ENCODE measurements at regions not wholly inside any gene's neighbourhood (a gene's known extent, or its start where the extent isn't known, plus 50 kb on each side); places are given as distances from the start of the nearest gene placed in this dataset.

- H4K20me1 ChIP-seq (ENCODE audit: control insufficient read depth, extremely low read depth, insufficient read depth, low read length), result no peaks in the 10 kb centered on the region
- no peak overlapping the region for H3K9ac ChIP-seq (ENCODE audit: insufficient read depth, low read length)
- peak in 1 of 2 donors; percentile 73 for DNase-seq (ENCODE audit: low read depth in 2 of 2)
- H3K27ac ChIP-seq (ENCODE audit: insufficient read depth, low read length), result no peak overlapping the region
- no peaks in the 10 kb centered on the region for H3K27me3 ChIP-seq (ENCODE audit: control insufficient read depth, insufficient read depth, low read length)
- no peak for TF ChIP-seq EZH2 (IDR thresholded peaks at IDR 0.05; ENCODE audit: low read length, missing control alignments)
- no peak for TF ChIP-seq CTCF (conservative IDR thresholded peaks at IDR 0.05 in 1 of 2, IDR thresholded peaks at IDR 0.05 in 1 of 2; ENCODE audit: low read depth in 1 of 2, low read length in 2 of 2)
- no peaks in the 10 kb centered on the region for H3K4me1 ChIP-seq (ENCODE audit: control insufficient read depth, extremely low read depth, insufficient read depth, low read length)
- H3K4me2 ChIP-seq (ENCODE audit: extremely low read depth, insufficient read depth, low read length), result no peak overlapping the region
- H3K4me3 ChIP-seq (replicated peaks in 1 of 4; ENCODE audit: control extremely low read depth in 1 of 4, insufficient read depth in 1 of 4, low read depth in 3 of 4, low read length in 4 of 4), result no peak overlapping the region
- H2AFZ ChIP-seq (ENCODE audit: low read length), result no peak overlapping the region
- H3K9me3 ChIP-seq (ENCODE audit: control insufficient read depth, insufficient read depth, low read depth, low read length), result no peaks in the 10 kb centered on the region
- no peaks in the 10 kb centered on the region for H3K79me2 ChIP-seq (ENCODE audit: control insufficient read depth, insufficient read depth, low read length)
- H3K36me3 ChIP-seq (ENCODE audit: control insufficient read depth, insufficient read depth, low read length), result no peaks in the 10 kb centered on the region
Observed at GRCh38 chr10:33952692-33953360, 618.4 kb upstream of the NRP1 start.

- H2AFZ ChIP-seq (ENCODE audit: low read length), result no peak overlapping the region
- no peaks in the 10 kb centered on the region for H4K20me1 ChIP-seq (ENCODE audit: control insufficient read depth, extremely low read depth, insufficient read depth, low read length)
- no peaks in the 10 kb centered on the region for H3K27me3 ChIP-seq (ENCODE audit: control insufficient read depth, insufficient read depth, low read length)
- no peak overlapping the region for H3K4me2 ChIP-seq (ENCODE audit: extremely low read depth, insufficient read depth, low read length)
- H3K36me3 ChIP-seq (ENCODE audit: control insufficient read depth, insufficient read depth, low read length), result no peaks in the 10 kb centered on the region
- no peak overlapping the region for H3K4me3 ChIP-seq (replicated peaks in 1 of 4; ENCODE audit: control extremely low read depth in 1 of 4, insufficient read depth in 1 of 4, low read depth in 3 of 4, low read length in 4 of 4)
- TF ChIP-seq CTCF (conservative IDR thresholded peaks at IDR 0.05 in 1 of 2, IDR thresholded peaks at IDR 0.05 in 1 of 2; ENCODE audit: low read depth in 1 of 2, low read length in 2 of 2), result no peak
- no peak for TF ChIP-seq EZH2 (IDR thresholded peaks at IDR 0.05; ENCODE audit: low read length, missing control alignments)
- DNase-seq (ENCODE audit: low read depth in 2 of 2), result no peak
- no peak overlapping the region for H3K9ac ChIP-seq (ENCODE audit: insufficient read depth, low read length)
- no peaks in the 10 kb centered on the region for H3K4me1 ChIP-seq (ENCODE audit: control insufficient read depth, extremely low read depth, insufficient read depth, low read length)
- H3K27ac ChIP-seq (ENCODE audit: insufficient read depth, low read length), result no peak overlapping the region
- no peaks in the 10 kb centered on the region for H3K79me2 ChIP-seq (ENCODE audit: control insufficient read depth, insufficient read depth, low read length)
- H3K9me3 ChIP-seq (ENCODE audit: control insufficient read depth, insufficient read depth, low read depth, low read length), result no peaks in the 10 kb centered on the region
Observed at GRCh38 chr10:33950206-33950605, 615.7 kb upstream of the NRP1 start.

- Histone ChIP-seq H3K9ac (ENCODE audit: insufficient read depth, low read length) (no peak overlapping the region), H3K9me3 (ENCODE audit: control insufficient read depth, insufficient read depth, low read depth, low read length) (no peaks in the 10 kb centered on the region), H4K20me1 (ENCODE audit: control insufficient read depth, extremely low read depth, insufficient read depth, low read length) (no peaks in the 10 kb centered on the region), H3K4me1 (ENCODE audit: control insufficient read depth, extremely low read depth, insufficient read depth, low read length) (no peaks in the 10 kb centered on the region), H3K27ac (ENCODE audit: insufficient read depth, low read length) (no peak overlapping the region), H3K79me2 (ENCODE audit: control insufficient read depth, insufficient read depth, low read length) (no peaks in the 10 kb centered on the region), H3K4me2 (ENCODE audit: extremely low read depth, insufficient read depth, low read length) (no peak overlapping the region), H3K27me3 (ENCODE audit: control insufficient read depth, insufficient read depth, low read length) (no peaks in the 10 kb centered on the region), H2AFZ (ENCODE audit: low read length) (no peak overlapping the region), H3K4me3 (replicated peaks in 1 of 4; ENCODE audit: control extremely low read depth in 1 of 4, insufficient read depth in 1 of 4, low read depth in 3 of 4, low read length in 4 of 4) (no peak overlapping the region), H3K36me3 (ENCODE audit: control insufficient read depth, insufficient read depth, low read length) (no peaks in the 10 kb centered on the region)
- DNase-seq (ENCODE audit: low read depth in 2 of 2), result no peak
- TF ChIP-seq EZH2 (IDR thresholded peaks at IDR 0.05; ENCODE audit: low read length, missing control alignments), result no peak
- TF ChIP-seq CTCF (conservative IDR thresholded peaks at IDR 0.05 in 1 of 2, IDR thresholded peaks at IDR 0.05 in 1 of 2; ENCODE audit: low read depth in 1 of 2, low read length in 2 of 2), result no peak
Observed at GRCh38 chr10:33947544-33947943, 613.1 kb upstream of the NRP1 start.
